ENCODE measurements at regions not wholly inside any gene's neighbourhood (a gene's known extent, or its start where the extent isn't known, plus 50 kb on each side); places are given as distances from the start of the nearest gene placed in this dataset.

DNA sequence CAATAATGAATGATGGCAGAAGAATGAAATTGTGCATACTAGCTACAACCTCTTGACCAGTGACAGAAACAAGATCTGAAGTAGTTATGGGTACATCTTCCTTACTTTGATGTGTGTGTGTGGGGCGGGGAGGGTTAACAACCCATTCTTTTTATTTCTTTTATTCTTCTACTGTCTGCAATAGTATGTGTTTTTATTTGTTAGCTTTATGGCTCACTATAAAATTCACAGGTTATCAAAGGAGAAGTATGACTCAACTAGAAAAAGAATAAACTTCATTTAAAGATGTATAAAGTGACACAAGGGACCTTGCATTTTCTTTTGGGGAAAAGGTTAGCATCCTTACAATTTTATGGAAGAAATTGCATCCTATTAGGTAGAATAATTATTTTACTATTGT, 430.5 kb downstream of the DAD1 start:
- no peak for DNase-seq
- Mint-ChIP-seq H3K27ac (no peak overlapping the region), H3K4me3 (no peak overlapping the region), H3K4me1 (peaks cover 2% of the 10 kb centered on the region), H3K36me3 (ENCODE audit: low read depth) (no peaks in the 10 kb centered on the region), H3K27me3 (no peaks in the 10 kb centered on the region)
- no peaks in the 10 kb centered on the region for H3K9me3 ChIP-seq (ENCODE audit: control insufficient read depth, low read length, poor library complexity, severe bottlenecking)
- no peak for ATAC-seq

DNA sequence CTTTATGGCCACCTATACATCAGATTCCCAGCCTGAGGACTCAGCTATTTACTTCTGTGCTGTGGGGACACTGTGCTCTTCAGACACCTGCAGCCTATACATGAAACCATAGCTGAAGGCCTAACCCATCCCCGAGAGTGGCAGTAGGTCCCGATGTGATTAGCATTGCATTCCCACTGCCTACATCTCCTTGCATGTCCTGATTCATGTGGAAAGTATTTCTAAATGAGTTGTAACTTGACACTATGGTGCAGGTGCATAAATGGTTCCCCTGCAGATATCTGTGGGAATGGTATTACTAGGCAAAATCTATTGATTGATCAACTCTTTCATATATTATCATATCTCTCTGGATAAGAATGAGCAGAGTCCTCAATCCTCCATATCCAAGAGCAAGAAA, 433.5 kb downstream of the DAD1 start:
- Mint-ChIP-seq H3K4me1 (peaks cover 2% of the 10 kb centered on the region), H3K27me3 (peaks cover 4% of the 10 kb centered on the region), H3K36me3 (ENCODE audit: low read depth) (no peaks in the 10 kb centered on the region), H3K4me3 (no peak overlapping the region), H3K27ac (no peak overlapping the region)
- no peaks in the 10 kb centered on the region for H3K9me3 ChIP-seq (ENCODE audit: control insufficient read depth, low read length, poor library complexity, severe bottlenecking)
- ATAC-seq (no peak), DNase-seq (no peak)

- Mint-ChIP-seq H3K4me1 (peaks cover 2% of the 10 kb centered on the region), H3K27ac (peak overlapping the region; percentile 43), H3K4me3 (no peak overlapping the region), H3K27me3 (peaks cover 4% of the 10 kb centered on the region), H3K36me3 (ENCODE audit: low read depth) (no peaks in the 10 kb centered on the region)
- DNase-seq (no peak), ATAC-seq (no peak)
- H3K9me3 ChIP-seq (ENCODE audit: control insufficient read depth, low read length, poor library complexity, severe bottlenecking), result no peaks in the 10 kb centered on the region
Measured at GRCh38 chr14:22152903-22153302, 436.1 kb downstream of the DAD1 start.

GRCh38 chr14:22152161-22152870, 436.7 kb downstream of the DAD1 start:
- Mint-ChIP-seq H3K27me3 (peaks cover 4% of the 10 kb centered on the region), H3K4me3 (no peak overlapping the region)

DNA sequence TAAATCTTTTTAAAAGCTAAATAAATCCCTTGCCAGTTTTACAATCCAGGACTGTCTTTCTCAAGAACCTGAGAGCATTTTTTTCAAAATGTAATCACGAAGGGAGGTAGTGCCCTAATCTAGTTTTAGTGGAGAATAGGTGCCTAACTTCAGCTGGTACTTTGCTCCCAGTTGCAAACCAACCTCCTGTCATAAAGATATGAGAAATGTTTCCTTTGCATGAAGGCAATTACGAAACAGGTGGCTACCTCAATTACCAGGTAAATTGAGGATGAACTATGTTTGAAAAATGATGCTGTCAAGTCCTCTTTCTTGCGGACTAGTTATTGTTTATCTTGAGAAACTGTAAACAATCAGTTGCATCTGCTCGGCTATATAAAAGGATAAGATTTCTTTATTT, 437.9 kb downstream of the DAD1 start:
- Mint-ChIP-seq H3K4me1 (peaks cover 2% of the 10 kb centered on the region), H3K27ac (no peak overlapping the region), H3K4me3 (no peak overlapping the region), H3K27me3 (peaks cover 4% of the 10 kb centered on the region), H3K36me3 (ENCODE audit: low read depth) (no peaks in the 10 kb centered on the region)
- DNase-seq, result no peak
- no peak for ATAC-seq
- H3K9me3 ChIP-seq (ENCODE audit: control insufficient read depth, low read length, poor library complexity, severe bottlenecking), result no peaks in the 10 kb centered on the region

More at GRCh38 chr14:22152161-22152870, 436.7 kb downstream of the DAD1 start:
- peaks cover 2% of the 10 kb centered on the region for H3K4me1 Mint-ChIP-seq
- H3K9me3 ChIP-seq (ENCODE audit: control insufficient read depth, low read length, poor library complexity, severe bottlenecking), result no peaks in the 10 kb centered on the region
- no peak for ATAC-seq
- no peaks in the 10 kb centered on the region for H3K36me3 Mint-ChIP-seq (ENCODE audit: low read depth)
- no peak for DNase-seq
- H3K27ac Mint-ChIP-seq, result peak overlapping the region; percentile 43

- no peaks in the 10 kb centered on the region for H3K36me3 Mint-ChIP-seq (ENCODE audit: low read depth)
- H3K4me1 Mint-ChIP-seq, result peaks cover 2% of the 10 kb centered on the region
- no peak overlapping the region for H3K27ac Mint-ChIP-seq
- no peak overlapping the region for H3K4me3 Mint-ChIP-seq
- DNase-seq (no peak), ATAC-seq (no peak)
- H3K27me3 Mint-ChIP-seq, result peaks cover 4% of the 10 kb centered on the region
- H3K9me3 ChIP-seq (ENCODE audit: control insufficient read depth, low read length, poor library complexity, severe bottlenecking), result no peaks in the 10 kb centered on the region
Measured at GRCh38 chr14:22149058-22149457, 440.0 kb downstream of the DAD1 start.

DNA sequence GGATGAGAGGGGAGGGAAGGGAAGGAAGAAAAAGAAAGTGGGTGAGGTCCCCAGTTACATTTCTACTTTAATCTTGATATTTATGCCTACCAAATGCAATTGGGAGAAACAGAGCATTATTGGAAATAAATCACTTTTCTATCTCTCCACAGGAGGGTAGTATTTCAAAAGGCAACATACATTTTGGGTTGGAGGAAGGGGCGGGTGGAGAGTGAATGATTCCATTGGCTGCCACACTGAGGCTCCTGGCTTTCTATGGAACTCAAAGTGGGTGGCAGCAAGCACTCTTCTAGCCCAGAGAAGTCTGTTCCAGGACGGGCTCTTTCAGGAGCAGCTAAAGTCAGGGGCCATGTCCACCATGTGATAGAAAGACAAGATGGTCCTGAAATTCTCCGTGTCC, 441.3 kb downstream of the DAD1 start:
- ATAC-seq (no peak), DNase-seq (no peak)
- no peaks in the 10 kb centered on the region for H3K9me3 ChIP-seq (ENCODE audit: control insufficient read depth, low read length, poor library complexity, severe bottlenecking)
- Mint-ChIP-seq H3K27me3 (peaks cover 3% of the 10 kb centered on the region), H3K4me1 (peaks cover 2% of the 10 kb centered on the region), H3K4me3 (peak overlapping the region; percentile 79), H3K27ac (peak overlapping the region; percentile 92), H3K36me3 (ENCODE audit: low read depth) (no peaks in the 10 kb centered on the region)

- H3K27ac Mint-ChIP-seq, result no peak overlapping the region
- H3K4me3 Mint-ChIP-seq, result no peak overlapping the region
- H3K27me3 Mint-ChIP-seq, result no peaks in the 10 kb centered on the region
- H3K9me3 ChIP-seq (ENCODE audit: control insufficient read depth, low read length, poor library complexity, severe bottlenecking), result no peaks in the 10 kb centered on the region
- no peaks in the 10 kb centered on the region for H3K4me1 Mint-ChIP-seq
- DNase-seq (no peak), ATAC-seq (no peak)
- H3K36me3 Mint-ChIP-seq (ENCODE audit: low read depth), result no peaks in the 10 kb centered on the region
Measured at GRCh38 chr14:22143363-22143762, 445.7 kb downstream of the DAD1 start.

- ATAC-seq, result no peak
Measured at GRCh38 chr14:22140633-22141032, 448.4 kb downstream of the DAD1 start.

DNA sequence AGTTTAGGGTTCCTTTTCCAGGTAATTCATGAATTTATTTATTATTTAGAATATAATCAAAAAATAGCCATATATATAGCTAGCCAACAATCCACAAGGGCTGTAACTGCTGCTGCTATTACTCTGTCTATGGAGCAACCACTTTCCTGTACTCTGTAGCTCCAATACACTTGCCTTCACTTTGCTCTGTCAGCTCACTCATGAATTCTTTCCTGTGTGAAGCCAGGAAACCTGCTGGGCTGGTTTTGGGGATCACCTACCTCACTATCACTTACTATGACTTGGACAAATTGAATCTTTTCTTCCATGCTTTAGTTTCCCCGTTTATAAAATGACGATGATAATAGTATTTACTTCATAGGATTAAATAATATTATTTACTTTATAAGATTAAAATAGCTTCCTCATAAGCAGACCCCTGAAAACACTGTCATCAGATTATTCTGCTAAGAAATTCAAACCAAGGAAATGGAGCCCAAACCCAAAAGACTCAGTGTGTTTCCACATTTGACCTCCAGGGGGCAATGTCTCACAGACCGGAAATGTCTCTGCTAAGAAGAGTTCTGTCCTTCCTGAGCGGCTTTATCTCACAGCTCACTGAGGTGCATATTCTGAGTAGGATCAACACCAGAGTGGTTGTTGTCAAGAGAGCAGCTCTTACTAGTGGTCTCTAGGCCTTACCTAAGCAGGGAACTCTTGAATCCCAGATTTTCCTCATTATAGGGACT, 457.1 kb downstream of the DAD1 start:
- ATAC-seq, result peak; percentile 28
- DNase-seq, result no peak
- H3K4me3 Mint-ChIP-seq, result no peak overlapping the region
- H3K36me3 Mint-ChIP-seq (ENCODE audit: low read depth), result peaks cover 3% of the 10 kb centered on the region
- no peaks in the 10 kb centered on the region for H3K27me3 Mint-ChIP-seq
- no peak overlapping the region for H3K27ac Mint-ChIP-seq
- no peaks in the 10 kb centered on the region for H3K9me3 ChIP-seq (ENCODE audit: control insufficient read depth, low read length, poor library complexity, severe bottlenecking)
- H3K4me1 Mint-ChIP-seq, result no peaks in the 10 kb centered on the region

More at GRCh38 chr14:22140633-22141032, 448.4 kb downstream of the DAD1 start:
- DNase-seq, result no peak
- H3K36me3 Mint-ChIP-seq (ENCODE audit: low read depth), result no peaks in the 10 kb centered on the region
- H3K9me3 ChIP-seq (ENCODE audit: control insufficient read depth, low read length, poor library complexity, severe bottlenecking), result no peaks in the 10 kb centered on the region
- no peaks in the 10 kb centered on the region for H3K27me3 Mint-ChIP-seq
- no peak overlapping the region for H3K27ac Mint-ChIP-seq
- no peaks in the 10 kb centered on the region for H3K4me1 Mint-ChIP-seq
- H3K4me3 Mint-ChIP-seq, result no peak overlapping the region

DNA sequence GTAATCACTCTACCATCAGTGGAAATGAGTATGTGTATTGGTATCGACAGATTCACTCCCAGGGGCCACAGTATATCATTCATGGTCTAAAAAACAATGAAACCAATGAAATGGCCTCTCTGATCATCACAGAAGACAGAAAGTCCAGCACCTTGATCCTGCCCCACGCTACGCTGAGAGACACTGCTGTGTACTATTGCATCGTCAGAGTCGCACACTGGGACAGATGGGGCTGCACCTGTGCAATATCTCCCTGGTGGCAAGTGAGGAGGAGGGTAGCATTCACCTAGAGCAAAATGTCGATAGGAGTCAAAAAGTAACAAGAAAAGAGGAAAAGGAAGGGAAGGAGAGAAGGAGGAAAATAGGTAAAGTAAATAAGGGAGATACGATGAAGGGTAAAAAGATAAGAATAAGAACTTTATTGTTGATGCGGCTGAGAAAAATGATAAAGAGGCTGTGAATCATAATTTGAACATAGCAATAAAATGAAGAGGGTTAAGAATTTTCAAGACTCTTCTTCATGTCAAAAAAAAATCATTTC, 450.5 kb upstream of the OR4E1 start:
- H3K9me3 ChIP-seq (ENCODE audit: control insufficient read depth, low read length, poor library complexity, severe bottlenecking), result no peaks in the 10 kb centered on the region
- peak; percentile 39 for ATAC-seq
- DNase-seq, result no peak
- Mint-ChIP-seq H3K4me3 (peak overlapping the region; percentile 79), H3K4me1 (peaks cover 5% of the 10 kb centered on the region), H3K36me3 (ENCODE audit: low read depth) (no peaks in the 10 kb centered on the region), H3K27me3 (no peaks in the 10 kb centered on the region), H3K27ac (peak overlapping the region; percentile 51)

GRCh38 chr14:22122829-22123560, 449.4 kb upstream of the OR4E1 start:
- DNase-seq (no peak), ATAC-seq (peak; percentile 45)
- H3K27ac Mint-ChIP-seq, result peak overlapping the region; percentile 51

GRCh38 chr14:22122227-22122818, 448.7 kb upstream of the OR4E1 start:
- Mint-ChIP-seq H3K36me3 (ENCODE audit: low read depth) (no peaks in the 10 kb centered on the region), H3K4me3 (peak overlapping the region; percentile 19), H3K27ac (no peak overlapping the region), H3K27me3 (no peaks in the 10 kb centered on the region), H3K4me1 (peaks cover 5% of the 10 kb centered on the region)
- ATAC-seq (peak; percentile 56), DNase-seq (no peak)
- no peaks in the 10 kb centered on the region for H3K9me3 ChIP-seq (ENCODE audit: control insufficient read depth, low read length, poor library complexity, severe bottlenecking)

More at GRCh38 chr14:22122829-22123560, 449.4 kb upstream of the OR4E1 start:
- Mint-ChIP-seq H3K4me3 (peak overlapping the region; percentile 55), H3K27me3 (no peaks in the 10 kb centered on the region), H3K36me3 (ENCODE audit: low read depth) (no peaks in the 10 kb centered on the region), H3K4me1 (peaks cover 5% of the 10 kb centered on the region)
- H3K9me3 ChIP-seq (ENCODE audit: control insufficient read depth, low read length, poor library complexity, severe bottlenecking), result no peaks in the 10 kb centered on the region

All from T-helper 17 cell (primary cell).